GM21528 (cell line): ENCODE measurements at regions not wholly inside any gene's neighbourhood (a gene's known extent, or its start where the extent isn't known, plus 50 kb on each side); places are given as distances from the start of the nearest gene placed in this dataset.
"Not testable (repeated sequence)": the region's sequence is repeated elsewhere in the genome, so short reads cannot be mapped to it uniquely, and the experiment has no call there.

Experiments
- ATAC-seq: cut with Tn5 transposase; IDR thresholded peaks from one replicate; pipeline ENCODE4 v1.9.1; 2021; ENCODE audit warnings: mild to moderate bottlenecking, moderate library complexity; ENCODE audit not compliant: unreplicated experiment, low FRiP score

DNA sequence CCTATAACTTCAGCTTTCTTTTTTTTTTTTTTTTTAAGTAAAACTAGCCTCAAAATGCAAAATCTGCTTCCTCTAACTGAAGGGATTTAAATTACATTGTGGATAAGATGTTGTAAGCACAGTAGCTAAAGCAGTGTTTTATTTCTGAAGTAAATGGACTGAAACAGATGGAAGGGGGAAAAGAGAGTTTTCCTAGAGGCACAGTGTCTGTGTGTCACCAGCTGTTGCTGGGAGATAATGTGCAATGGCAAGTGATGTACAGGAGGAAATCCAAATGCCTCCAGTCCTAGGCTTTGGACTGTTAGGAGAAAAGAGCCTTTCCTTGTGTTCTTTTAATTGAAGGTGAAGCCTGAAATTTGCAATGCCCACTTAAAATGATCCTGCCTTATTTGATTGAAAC is 672.1 kb downstream of the GRXCR1 start:
- no peak for ATAC-seq

DNA sequence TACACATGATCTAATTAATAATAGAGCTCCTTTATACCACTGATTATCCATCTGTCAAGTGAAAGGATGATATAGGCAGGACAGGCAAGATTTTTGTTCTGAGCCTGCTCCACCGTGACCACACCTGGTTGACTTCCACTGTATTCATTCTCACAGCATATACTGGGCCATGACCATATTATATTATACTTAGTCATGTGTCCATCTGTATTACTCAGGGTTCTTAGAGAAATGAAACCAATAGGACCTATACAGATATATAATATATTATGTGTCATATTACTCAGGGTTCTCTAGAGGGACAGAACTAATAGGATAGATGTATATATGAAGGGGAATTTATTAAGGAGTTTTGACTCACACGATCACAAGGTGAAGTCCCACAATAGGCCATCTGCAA is 675.1 kb downstream of the GRXCR1 start:
- ATAC-seq, result no peak

DNA sequence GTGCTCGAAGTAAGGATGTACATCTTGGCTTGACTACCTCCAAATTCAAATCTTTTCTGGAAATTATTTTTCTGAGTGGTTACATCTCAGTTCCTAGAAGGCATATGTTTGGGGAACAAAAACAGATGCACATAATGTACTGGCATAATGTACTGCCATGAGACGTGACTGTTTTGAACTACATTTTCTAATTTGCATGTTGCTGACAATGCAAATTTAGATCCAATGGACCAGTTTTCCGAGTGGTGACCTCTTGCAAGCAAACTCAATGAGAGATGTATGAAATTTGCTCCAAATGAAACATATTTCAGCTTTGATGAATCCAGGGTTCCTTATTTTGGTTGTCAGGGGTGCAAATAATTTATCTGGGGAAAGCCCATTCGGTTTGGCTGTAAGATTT is 694.3 kb downstream of the GRXCR1 start:
- no peak for ATAC-seq

DNA sequence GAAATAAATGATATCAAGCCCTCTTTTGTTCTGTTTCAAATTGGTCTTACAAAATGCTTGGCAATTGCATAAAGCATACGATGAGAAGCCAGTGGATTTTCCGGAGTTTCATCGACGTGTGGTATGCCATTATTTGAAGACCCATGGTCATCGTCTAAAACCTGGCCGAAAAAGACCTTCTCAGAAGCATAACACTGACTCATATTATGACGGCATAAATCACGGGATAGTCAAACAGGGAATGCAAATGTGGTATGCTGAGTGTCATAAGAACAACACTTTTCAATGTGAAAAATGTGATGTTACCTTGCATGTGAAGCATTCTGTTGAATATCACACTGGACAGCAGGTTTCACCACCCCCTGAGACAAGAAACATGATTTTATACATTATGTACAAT is 695.2 kb downstream of the GRXCR1 start:
- ATAC-seq, result no peak

DNA sequence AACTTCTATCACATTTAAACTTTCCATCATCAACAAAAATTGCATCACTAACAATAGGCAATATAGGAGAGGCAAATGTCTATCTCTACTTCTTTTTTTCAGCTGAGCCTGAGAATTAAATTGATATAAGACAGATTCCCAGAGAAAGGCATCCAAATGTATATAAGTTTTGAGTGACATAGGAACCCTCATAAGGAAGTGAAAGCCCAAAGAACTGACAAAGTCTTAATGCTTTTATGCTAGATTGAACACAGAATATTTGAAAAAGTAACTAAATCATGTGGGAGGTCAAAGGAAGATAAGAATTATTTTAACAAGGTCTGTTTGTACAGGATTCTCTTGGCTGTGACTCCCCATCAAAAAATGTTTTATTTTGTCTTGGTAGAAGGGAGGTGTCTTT is 714.9 kb downstream of the GRXCR1 start:
- ATAC-seq, result no peak

DNA sequence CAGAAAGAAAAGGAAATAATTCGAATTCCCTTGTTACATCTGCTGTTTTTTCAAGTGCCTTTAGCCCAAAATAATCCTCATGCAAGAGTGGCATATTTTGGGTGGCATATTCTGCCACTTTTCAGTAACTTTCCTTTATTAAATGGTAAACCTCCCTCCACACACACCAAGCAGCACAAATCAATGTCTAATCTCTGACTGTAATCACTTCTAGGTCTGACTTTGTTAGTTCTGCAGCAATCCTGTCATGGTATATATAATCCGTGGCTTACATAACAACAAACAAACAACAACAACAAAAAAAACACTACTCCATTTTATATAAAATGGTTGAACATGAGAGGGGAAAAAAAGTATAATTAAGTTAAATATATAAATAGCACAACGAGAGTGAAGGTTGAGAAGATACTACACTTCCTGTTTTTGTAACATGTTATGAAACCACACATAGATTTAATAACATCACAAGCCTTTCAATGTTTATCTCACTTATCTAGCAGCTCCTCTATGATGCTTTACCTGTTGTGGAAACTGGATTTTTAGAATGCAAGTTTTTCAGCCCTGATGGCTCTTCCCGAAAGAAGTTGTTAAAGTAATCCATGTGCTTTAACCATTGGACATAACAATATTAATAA is 715.4 kb downstream of the GRXCR1 start:
- peak; percentile 72 for ATAC-seq

DNA sequence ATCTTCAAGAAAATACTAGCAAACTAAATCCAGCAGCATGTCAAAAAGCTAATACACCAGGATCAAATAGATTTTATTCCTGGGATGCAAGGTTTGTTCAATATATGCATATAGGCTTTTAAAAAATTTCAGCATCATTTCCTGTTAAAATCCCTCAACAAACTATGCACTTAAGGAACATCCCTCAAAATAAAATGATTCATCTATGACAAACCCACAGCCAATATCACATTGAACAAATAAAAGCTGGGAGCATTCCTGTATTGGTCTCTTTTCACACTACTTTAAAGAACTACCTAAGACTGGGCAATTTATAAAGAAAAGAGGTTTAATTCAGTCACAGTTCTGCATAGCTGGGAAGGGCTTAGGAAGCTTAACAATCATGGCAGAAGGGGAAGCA is 726.7 kb downstream of the GRXCR1 start:
- no peak for ATAC-seq

DNA sequence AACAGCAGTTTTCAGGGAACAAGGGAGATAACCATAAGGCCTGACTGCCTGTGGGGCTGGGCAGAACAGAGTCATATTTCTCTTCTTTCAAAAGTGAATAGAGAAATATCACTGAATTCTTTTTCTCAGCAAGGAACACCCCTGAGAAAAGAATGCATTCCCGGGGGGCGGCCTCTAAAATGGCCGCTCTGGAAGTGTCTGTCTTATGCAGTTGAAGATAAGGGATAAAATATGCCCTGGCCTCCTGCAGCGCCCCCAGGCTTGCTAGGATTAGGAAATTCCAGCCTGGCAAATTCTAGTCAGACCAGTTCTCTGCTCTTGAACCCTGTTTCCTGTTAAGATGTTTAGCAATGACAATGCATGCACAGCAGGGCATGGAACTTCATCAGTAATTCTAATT is 745.4 kb downstream of the GRXCR1 start:
- not testable (repeated sequence) for ATAC-seq

DNA sequence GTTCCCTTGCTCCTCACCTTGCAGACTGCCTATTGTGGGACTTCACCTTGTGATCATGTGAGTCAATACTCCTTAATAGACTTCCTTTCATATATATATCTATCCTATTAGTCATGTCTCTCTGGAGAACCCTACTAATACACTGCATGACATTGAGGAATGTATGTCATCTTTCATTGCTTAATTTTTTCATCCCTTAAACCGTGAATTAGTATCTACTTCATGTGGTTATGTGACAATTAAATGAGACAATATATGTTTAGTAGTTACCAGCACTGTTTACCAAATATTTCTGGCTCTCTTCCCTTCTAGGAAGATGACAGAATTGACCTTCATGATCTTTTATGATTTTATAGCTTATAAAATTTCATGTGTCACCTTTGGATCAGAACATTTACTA is 759.5 kb downstream of the GRXCR1 start:
- no peak for ATAC-seq

DNA sequence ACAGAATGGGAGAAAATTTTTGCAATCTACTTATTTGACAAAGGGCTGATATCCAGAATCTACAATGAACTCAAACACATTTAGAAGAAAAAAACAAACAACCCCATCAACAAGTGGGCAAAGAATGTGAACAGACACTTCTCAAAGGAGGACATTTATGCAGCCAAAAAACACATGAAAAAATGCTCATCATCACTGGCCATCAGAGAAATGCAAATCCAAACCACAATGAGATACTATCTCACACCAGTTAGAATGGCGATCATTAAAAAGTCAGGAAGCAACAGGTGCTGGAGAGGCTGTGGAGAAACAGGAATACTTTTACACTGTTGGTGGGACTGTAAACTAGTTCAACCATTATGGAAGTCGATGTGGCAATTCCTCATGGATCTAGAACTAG is 767.0 kb downstream of the GRXCR1 start:
- ATAC-seq, result not testable (repeated sequence)

DNA sequence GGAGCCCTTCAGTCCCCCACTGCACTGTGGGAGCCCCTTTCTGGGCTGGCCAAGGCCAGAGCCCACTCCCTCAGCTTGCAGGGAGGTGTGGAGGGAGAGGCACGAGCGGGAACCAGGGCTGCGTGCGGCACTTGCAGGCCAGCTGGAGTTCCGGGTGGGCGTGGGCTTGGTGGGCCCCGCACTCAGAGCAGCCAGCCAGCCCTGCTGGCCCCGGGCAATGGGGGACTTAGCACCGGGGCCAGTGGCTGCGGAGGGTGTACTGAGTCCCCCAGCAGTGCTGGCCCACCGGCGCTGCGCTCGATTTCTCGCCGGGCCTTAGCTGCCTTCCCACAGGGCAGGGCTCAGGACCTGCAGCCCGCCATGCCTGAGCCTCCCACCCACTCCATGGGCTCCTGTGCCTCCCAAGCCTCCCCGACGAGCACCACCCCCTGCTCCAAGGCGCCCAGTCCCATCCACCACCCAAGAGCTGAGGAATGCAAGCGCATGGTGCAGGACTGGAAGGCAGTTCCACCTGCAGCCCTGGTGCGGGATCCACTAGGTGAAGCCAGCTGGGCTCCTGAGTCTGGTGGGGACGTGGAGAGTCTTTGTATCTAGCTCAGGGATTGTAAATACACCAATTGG is 776.2 kb downstream of the KCTD8 start:
- not testable (repeated sequence) for ATAC-seq

DNA sequence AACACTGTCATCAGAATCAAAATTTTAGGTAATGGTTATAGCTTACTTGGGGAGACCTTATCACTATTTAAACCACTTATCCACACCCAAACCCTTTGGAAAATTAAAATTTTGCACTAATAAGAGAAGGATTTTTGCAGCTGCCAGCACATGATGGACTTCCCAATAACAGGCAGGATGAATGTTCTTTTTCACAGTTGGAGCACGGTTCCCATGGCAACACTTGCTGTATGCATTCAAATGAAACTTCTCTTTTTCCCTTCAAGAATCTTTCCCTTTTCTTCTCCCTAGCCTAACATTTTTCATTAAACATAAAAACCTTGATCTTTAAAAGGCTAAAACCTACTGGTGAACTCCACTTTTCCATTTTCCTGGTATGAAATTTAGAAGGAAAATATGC is 768.2 kb downstream of the KCTD8 start:
- no peak for ATAC-seq

DNA sequence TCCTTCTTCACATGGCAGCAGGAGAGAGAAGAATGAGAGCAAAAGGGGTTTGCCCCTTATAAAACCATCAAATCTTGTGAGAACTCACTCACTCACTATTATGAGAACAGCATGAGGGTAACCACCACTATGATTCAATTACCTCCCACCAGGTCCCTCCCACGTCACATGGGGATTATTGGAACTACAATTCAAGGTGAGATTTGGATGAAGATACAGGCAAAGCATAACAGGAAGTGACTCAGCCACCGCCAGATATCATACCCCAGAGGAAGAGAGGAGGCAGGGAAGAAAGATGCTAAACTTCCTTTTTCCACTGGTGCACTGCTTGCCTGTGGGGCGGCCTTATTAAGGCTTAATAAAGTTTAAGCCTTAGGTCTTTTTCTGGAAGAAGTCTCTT is 766.1 kb downstream of the KCTD8 start:
- ATAC-seq, result no peak

DNA sequence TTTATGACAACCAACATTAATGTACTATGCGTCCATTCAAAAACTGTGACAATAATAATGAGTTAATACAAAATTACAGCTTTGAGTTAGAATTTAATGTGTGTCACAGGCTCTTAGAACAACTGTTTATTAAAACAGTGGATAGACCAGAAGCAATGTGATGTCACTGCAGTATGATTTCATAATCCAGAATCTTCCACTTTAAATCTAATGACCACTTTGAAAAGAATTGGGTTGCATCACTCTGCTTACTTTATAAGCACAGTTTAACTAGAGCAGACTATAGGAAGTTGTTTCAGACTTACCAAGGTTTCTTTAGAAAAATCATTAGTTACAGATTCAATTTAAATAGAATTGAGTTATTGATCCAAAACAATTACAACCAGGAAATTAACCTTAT is 758.5 kb downstream of the KCTD8 start:
- ATAC-seq, result no peak

DNA sequence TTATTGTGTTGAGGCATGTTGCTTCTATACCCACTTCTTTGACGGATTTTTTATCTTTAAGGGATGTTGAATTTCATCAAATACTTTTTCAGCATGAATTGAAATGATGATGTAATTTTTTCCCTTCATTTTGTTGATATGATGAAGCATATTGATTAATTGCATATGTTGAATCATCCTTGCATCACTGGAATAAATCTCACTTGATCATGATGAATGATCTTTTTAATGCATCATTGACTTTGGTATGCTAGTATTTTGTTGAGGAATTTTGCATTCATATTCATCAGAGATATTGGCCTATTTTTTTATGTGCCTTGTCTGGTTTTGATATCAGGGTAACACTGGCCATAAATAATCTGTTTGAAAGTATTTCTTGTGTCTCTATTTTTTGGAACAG is 754.7 kb downstream of the KCTD8 start:
- ATAC-seq, result no peak

DNA sequence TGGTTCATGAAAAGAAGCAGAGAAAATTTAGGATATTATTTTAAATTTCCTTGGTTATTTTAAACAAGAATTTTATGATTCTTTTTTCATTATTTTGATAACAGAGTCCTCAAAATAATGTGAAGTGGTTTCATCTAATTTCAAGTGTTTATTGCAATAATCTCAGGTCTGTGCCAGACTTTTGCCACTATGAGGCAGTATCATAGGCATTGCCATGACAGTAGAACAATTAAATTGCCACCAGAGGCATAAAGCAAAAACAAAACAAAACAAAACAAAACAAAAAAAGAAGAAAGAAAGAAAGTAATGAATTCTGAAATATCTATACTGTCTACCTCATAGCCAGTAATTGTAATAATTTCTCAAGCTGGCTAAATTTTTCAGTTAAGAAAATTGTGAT is 739.2 kb downstream of the KCTD8 start:
- ATAC-seq, result no peak

DNA sequence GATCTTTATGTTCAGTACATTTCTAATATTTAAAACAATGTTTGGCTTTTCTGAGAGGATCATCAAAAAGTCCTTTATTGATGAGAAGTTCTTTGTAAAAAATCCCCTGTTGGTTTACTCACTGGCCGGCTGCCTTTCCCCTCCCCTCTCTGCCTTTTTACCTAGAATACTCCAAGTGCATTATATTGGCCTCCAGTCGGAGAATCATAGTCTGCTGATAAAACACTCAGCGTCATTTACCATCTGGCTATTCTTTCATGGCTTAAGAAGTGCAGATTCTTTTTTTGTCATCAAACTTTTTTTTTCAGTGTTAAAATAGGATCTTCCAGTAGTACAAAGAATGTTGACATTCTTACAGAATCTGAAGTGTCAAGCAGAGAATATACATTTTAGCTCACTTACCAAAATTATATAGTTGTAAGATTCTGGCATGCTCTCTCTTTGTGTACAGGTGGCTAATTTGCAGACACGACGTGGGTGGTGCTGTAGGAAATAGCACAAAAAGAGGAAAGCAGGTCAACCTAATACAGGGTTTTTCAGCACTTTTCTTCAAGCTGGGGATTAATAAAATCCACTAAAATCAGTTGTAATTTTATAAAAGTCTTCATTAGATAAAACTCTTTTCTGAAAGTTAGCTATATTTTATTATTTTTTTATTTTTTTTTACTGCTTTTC is 731.8 kb downstream of the KCTD8 start:
- ATAC-seq, result no peak

DNA sequence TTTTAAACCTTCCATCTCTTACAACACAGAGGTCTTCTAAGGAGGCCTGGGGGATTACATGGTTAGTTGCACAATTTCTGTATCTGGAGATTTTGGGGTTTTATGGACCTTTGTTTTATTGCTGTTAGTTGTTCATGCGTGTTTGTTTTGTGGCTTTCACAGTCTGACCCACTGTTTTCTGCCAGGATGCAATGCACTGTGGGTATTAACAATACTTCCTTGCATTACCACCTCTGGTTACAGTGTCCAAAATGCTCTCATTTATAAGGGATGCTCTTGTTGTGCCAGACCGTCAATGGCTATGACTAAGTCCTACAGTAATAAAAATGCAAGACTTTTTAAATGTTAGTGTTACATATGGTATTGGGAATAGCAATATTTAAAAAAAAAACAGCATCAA is 730.2 kb downstream of the KCTD8 start:
- no peak for ATAC-seq

DNA sequence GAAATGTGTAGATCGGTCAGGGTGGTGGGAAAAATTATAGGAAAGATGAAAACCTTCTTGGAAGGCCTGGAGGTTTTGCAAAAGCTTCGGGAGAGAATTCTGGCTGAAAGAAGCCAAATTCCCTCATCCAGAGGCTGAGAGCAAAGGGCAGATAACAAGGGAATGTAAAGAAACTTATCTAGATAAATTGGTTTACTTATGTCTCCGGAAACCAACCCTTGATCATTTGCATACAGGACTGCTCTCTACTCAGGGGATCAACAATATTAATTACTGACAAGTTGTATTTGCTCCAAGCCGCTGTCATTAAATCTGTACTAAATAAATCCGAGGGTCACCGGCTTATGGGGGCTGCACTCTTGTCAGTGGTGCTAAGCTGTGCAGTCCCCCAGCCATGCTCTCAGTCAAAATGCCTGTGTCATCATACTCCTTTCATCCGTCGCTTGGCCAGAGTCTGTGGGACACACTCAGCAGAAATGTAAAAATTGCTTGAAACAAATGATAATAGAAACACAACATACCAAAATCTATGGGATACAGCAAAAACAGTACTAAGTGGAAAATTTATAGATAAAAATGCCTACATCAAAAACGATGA is 715.7 kb downstream of the KCTD8 start:
- ATAC-seq, result no peak

DNA sequence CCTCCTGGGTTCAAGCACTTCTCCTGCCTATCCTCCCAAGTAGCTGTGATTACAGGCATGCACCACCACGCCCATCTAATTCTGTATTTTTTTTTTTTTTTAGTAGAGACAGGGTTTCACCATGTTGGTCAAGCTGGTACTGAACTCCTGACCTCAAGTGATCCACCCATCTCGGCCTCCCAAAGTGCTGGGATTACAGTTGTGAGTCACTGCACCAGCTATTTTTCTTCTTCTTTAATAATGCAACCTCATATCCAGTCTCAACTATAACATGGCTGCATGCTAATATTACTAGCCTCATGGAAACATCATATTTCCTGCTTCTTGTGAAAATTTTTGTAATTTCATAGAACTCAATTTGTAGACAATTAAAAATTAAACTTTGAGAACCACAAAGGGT is 706.5 kb downstream of the KCTD8 start:
- ATAC-seq, result no peak

DNA sequence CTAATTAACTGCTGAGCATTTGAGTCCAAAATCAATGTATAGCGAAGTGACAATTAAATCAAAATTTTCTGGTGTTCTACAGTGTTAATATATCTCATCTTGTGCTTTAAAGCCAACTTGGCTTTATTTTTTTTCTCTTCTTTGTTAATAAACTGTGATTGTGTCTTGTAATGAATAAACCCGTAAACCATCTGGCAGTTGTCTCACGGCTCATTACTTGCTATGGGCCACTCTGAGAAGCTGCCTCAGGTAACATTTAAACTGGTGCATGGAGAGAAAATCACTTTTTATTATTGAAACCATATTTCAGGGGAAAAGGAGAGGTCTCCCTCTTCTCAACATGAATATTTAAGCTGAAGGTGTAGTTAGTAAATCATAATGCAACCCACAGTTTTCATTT is 694.0 kb downstream of the KCTD8 start:
- ATAC-seq, result no peak

DNA sequence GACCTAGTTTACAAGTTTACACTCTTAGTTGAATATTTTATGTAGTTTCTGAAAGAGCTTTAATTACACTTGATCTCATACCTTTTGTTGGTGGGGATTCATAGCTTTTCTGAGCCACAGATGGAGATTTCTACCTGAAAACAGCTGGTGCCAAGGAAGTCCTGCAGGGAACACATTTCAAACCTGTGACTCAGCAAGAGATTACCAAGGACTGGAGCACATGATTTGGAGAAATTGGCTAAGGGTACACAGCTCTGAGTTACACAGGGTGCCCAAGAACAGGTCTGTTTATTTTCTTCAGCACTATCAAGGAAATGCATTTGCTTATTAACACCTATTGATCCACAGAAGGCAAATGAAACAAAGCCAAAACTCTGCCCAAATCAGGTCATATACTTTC is 691.5 kb downstream of the KCTD8 start:
- ATAC-seq, result no peak
